T-helper 17 cell (primary cell): ENCODE measurements at regions not wholly inside any gene's neighbourhood (a gene's known extent, or its start where the extent isn't known, plus 50 kb on each side); places are given as distances from the start of the nearest gene placed in this dataset.
"Not testable (repeated sequence)": the region's sequence is repeated elsewhere in the genome, so short reads cannot be mapped to it uniquely, and the experiment has no call there.

Source experiments
- ATAC-seq: fragments of 150-1000 bp; cut with Tn5 transposase; 2 replicates; pipeline ENCODE4 v1.10.0; 2021; ENCODE audit warnings: mild to moderate bottlenecking, moderate library complexity
- DNase-seq, 3 donors: peaks; one replicate each; pipeline versions ENCODE4 v3.0.0 to v3.0.0-alpha.2; 2020 to 2021
- H3K9me3 ChIP-seq: one replicate; pipeline ENCODE4 v1.7.0; 2013; ENCODE audit warnings: low read length, mild to moderate bottlenecking; ENCODE audit not compliant: control insufficient read depth, poor library complexity, severe bottlenecking
- H3K27ac Mint-ChIP-seq: one replicate; pipeline ENCODE4 v1.8.0; 2022; ENCODE audit warnings: mild to moderate bottlenecking, moderate library complexity, mixed read lengths
- H3K27me3 Mint-ChIP-seq: one replicate; pipeline ENCODE4 v1.8.0; 2022; ENCODE audit warnings: mixed read lengths
- H3K36me3 Mint-ChIP-seq: one replicate; pipeline ENCODE4 v1.8.0; 2022; ENCODE audit warnings: low read depth, mixed read lengths
- H3K4me1 Mint-ChIP-seq: one replicate; pipeline ENCODE4 v1.8.0; 2022; ENCODE audit warnings: mild to moderate bottlenecking, mixed read lengths
- H3K4me3 Mint-ChIP-seq: one replicate; pipeline ENCODE4 v1.8.0; 2022; ENCODE audit warnings: mild to moderate bottlenecking, moderate library complexity, mixed read lengths

DNA sequence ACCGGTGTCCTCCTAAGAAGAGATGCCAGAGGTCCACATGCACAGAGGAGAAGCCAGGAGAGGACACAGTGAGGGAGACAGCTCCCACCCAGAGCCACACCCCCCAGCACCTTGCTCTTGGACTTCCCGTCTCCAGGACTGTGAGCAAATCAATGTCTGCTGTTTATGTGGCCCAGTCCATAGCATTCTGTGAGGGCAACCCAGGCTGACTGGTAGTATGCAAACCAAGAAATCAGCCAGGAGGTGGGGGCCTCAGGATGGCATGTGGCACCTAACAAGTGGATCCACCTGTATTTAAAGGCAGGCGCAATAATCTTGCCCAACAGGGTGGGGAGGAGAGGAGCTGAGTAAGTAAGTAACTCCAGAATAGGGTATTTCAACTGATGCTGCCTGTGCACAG is 136.4 kb downstream of the BRD1 start:
- Mint-ChIP-seq H3K27ac (no peak overlapping the region), H3K4me1 (peaks cover 3% of the 10 kb centered on the region), H3K36me3 (peaks cover 4% of the 10 kb centered on the region), H3K4me3 (no peak overlapping the region), H3K27me3 (peaks cover 36% of the 10 kb centered on the region)
- H3K9me3 ChIP-seq: no peaks in the 10 kb centered on the region
- DNase-seq (no peak), ATAC-seq (no peak)

DNA sequence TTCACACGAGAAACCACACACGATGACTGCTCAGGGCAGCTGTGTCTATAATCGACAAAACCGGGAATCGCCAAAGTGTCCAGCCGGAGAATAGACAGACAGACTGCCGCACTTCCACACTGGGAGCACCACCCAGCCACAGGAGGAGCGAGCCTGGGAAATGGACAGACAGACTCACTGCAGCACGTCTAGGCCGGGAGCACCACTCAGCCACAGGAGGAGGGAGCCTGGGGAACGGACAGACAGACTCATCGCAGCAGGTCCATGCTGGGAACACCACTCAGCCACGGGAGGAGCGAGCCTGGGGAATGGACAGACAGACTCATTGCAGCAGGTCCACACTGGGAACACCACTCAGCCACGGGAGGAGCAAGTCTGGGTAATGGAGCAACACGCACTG is 137.2 kb downstream of the BRD1 start:
- Mint-ChIP-seq H3K36me3 (peaks cover 4% of the 10 kb centered on the region), H3K4me3 (peak overlapping the region; percentile 45), H3K4me1 (peaks cover 3% of the 10 kb centered on the region), H3K27me3 (peaks cover 36% of the 10 kb centered on the region), H3K27ac (no peak overlapping the region)
- ATAC-seq: no peak
- H3K9me3 ChIP-seq: no peaks in the 10 kb centered on the region
- no peak for DNase-seq

DNA sequence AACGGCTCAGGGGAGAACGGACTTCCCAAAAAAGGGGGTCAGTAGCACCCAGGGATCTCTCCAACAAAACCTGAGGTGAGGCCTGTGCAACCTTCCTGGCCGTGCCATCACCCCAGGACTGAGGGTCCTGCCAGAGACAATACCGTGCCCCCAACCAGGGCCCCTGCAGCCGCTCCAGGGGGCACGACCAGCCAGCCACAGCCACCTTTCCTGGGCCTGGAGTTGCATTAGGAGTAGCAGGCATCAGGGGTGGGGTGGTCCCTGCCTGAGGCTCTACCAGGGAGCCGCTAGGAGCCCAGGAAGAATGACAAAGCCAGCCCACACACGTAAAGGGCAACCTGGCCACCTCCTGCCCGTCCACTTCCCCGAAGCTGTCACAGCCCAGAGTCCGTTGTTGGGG is 137.8 kb downstream of the BRD1 start:
- Mint-ChIP-seq H3K27me3 (peaks cover 40% of the 10 kb centered on the region), H3K36me3 (peaks cover 4% of the 10 kb centered on the region), H3K4me1 (peaks cover 3% of the 10 kb centered on the region), H3K4me3 (no peak overlapping the region), H3K27ac (no peak overlapping the region)
- H3K9me3 ChIP-seq: no peaks in the 10 kb centered on the region
- ATAC-seq (no peak), DNase-seq (no peak)

DNA sequence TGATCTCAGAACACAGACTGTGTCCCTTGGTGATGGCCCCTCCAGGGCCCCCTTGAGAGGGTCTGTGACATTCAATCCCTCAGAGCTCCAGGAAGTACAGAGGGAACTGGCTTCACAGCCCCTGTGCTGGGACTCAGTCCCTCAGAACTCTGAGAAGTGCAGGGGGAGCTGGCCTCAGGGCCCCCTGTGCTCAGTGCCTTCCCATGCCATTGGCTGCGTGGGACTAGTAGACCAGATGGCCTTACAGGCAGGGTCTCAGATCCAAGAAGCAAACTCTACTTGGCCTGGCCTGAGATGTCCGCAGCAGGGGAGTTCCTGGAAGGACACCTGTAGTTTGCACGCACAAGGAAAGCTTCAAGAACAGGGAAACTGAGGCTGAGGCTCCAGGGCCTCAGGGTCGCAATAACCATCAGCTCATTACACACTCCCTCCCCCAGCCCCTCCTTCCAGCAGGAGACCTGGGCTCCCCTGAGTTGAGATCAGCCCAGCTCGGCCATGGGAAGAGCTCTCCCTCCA is 138.4 kb downstream of the BRD1 start:
- DNase-seq (no peak), ATAC-seq (no peak)
- Mint-ChIP-seq H3K27ac (no peak overlapping the region), H3K4me1 (peaks cover 3% of the 10 kb centered on the region), H3K27me3 (peaks cover 44% of the 10 kb centered on the region), H3K4me3 (no peak overlapping the region), H3K36me3 (peaks cover 4% of the 10 kb centered on the region)
- no peaks in the 10 kb centered on the region for H3K9me3 ChIP-seq

DNA sequence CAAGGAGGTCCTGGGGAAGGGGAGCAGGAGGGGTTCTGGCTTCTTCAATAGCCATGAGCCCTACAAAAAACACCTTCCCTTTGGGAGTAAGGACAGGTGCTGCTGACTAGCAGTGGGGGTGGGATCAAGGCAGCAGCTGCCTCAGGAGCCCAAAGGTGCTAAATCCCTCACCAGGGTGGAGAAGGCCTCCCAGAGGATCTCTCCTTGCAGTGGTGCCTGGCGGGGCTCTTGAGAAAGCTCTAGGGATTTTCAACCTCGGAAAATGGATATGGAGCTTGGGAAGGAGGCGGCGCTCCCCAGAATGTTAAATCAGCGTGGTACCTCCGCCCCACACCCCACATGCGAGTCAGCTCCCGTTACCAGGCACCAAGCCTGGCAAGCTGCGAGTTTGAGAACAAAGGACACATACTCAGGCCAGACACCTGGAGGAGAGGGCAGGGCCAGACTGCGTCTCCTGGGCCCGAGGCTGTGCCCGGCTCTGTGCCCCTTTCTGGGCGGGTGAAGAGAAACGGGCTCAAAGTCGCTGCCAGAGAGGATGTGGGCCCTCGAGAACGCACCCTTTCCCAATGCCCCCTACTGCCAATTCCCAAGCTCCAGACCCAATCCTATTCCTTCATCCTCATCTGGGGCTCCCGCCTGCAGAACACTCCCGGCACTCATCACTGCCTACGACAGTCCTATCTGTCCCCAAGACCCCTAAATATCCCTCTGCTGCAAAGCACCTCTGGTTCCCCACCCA is 139.0 kb downstream of the BRD1 start:
- Mint-ChIP-seq H3K27me3 (peaks cover 44% of the 10 kb centered on the region), H3K36me3 (peaks cover 4% of the 10 kb centered on the region), H3K4me3 (no peak overlapping the region), H3K4me1 (peaks cover 3% of the 10 kb centered on the region), H3K27ac (no peak overlapping the region)
- DNase-seq (no peak), ATAC-seq (no peak)
- H3K9me3 ChIP-seq: peaks cover 3% of the 10 kb centered on the region

DNA sequence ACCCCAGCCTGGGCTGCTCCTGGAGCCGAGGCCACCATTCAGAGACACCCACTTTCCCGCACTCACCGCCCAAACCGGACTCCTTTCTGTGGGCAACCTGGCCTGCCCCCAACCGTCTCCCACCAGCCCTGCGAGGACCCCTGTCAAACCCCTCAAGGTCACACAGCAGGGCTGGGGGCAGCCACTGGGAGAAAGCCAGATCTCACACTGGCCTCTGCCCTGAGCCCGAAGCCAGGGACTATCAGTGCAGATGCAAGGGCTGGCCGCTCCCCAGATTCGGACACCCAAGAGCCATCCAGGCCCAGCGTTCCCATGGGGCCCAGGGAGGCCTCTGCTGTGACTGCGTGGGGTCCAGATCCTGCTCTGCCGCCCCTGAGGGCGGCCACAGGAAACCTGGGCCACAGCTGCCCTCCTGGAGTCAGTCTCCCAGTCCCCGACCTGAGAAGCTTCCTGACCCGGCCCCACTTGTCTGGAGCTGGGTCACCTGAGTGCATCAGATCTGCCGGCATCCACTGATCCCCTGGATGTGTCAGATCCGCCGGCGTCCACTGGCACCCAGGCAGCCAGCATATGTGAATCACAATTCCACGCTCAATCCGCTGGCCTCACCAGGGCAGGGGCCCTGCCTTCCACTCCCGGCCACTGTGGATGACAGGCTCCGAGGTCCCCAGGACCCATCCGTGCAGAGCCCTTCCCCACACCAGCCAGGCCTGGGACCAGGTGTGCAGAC is 139.7 kb downstream of the BRD1 start:
- Mint-ChIP-seq H3K4me1 (peaks cover 3% of the 10 kb centered on the region), H3K27me3 (peaks cover 45% of the 10 kb centered on the region), H3K27ac (no peak overlapping the region), H3K4me3 (no peak overlapping the region), H3K36me3 (peaks cover 4% of the 10 kb centered on the region)
- DNase-seq (no peak), ATAC-seq (no peak)
- H3K9me3 ChIP-seq: peaks cover 4% of the 10 kb centered on the region

DNA sequence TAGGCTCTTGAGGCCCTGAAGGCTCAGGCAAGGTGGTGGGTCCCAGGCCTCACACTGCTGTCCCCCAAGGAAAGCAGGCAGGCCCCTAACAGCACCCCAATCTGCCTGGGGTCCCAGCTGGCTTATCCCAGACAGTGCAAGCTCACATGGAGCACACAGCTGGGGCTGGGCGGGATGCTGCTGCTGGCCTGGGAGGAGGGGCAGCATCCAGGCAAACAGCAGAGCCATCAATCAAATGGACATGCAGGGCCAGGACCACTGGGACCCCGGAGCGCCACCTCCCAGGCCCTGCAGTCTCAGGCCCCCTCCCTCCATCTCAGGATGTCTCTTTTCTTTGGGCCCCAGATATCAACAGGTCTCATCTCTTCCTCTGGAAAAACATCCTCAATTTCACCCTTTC is 140.3 kb downstream of the BRD1 start:
- H3K9me3 ChIP-seq: peaks cover 4% of the 10 kb centered on the region
- DNase-seq (no peak), ATAC-seq (no peak)
- peaks cover 49% of the 10 kb centered on the region for H3K27me3 Mint-ChIP-seq
- H3K4me3 Mint-ChIP-seq: no peak overlapping the region
- no peak overlapping the region for H3K27ac Mint-ChIP-seq
- peaks cover 4% of the 10 kb centered on the region for H3K36me3 Mint-ChIP-seq
- H3K4me1 Mint-ChIP-seq: peaks cover 3% of the 10 kb centered on the region

DNA sequence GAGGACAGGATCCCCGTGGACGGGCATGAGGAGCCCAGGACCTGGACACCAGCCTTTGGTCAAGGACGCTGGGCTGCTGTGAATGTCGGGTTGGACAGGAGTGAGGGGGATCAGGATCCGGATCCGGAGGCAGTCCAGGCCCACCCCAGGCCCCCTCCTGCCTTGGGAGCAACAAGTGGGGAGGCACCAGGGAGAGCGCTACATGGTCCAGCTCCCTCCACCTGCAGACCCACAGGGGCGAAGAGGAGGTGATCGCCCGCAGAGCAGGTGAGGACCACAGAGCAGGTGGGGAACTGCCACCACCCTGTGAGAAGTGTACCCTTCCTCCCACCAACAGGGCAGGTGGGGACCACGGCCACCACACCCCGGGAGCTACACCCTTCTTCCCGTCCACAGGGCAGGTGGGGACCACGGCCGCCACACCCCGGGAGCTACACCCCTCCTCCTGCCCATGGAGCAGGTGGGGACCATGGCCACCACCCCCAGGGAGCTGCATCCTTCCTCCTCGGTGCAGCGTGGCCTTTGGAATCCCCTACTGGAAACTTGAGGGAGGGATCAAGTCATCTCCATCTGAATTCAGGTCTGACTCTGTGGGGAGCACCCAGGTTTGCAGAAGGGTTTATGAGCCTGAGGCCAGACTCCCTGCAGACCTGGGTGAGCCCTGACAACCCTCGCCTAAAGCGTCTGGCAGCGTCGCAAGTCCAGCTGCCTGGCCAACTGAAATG is 141.0 kb downstream of the BRD1 start:
- H3K36me3 Mint-ChIP-seq: peaks cover 4% of the 10 kb centered on the region
- peaks cover 48% of the 10 kb centered on the region for H3K27me3 Mint-ChIP-seq
- H3K4me3 Mint-ChIP-seq: no peak overlapping the region
- H3K27ac Mint-ChIP-seq: no peak overlapping the region
- peaks cover 3% of the 10 kb centered on the region for H3K4me1 Mint-ChIP-seq
- peaks cover 4% of the 10 kb centered on the region for H3K9me3 ChIP-seq
- no peak for ATAC-seq
- DNase-seq: no peak

DNA sequence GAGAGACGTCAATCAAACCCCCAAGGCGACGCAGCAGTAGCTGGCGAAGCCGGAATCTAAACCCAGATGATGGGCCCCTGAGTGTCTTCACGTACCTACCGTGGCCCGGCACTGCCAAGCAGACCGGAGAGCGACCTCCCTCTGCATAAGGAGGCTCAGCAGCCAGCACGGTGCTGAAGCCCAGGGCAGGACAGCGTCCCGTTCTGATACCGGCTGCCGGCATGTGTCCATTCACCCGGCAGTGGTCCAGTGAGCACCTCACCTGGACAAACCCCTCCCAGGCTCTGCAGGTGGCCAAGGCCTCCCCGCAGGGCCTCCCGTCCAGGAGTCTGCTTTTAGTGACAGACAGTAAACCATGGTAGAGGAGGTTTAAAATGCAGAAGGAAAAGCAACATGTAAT is 142.0 kb downstream of the BRD1 start:
- Mint-ChIP-seq H3K27ac (no peak overlapping the region), H3K4me1 (peaks cover 3% of the 10 kb centered on the region), H3K27me3 (peaks cover 46% of the 10 kb centered on the region), H3K36me3 (peaks cover 4% of the 10 kb centered on the region), H3K4me3 (no peak overlapping the region)
- H3K9me3 ChIP-seq: peaks cover 4% of the 10 kb centered on the region
- no peak for DNase-seq
- no peak for ATAC-seq

DNA sequence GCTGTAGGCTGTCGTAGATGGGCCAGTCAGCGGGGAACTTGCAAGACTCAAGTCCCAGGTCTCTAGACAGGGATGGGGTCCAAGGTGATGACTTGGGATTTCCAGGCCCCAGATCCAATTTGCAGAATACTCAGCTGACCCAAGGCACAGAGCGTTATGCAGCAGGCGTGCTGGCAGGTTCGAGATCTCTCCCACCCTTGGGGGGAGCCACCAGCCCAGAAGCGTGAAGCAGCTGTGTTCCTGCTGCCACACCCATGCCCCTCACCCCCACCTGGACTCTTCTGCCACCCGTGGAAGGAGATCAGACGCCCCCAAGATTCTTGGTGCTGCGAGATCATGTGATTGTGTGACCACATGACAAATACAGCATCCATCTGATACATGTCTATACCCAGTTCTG is 142.6 kb downstream of the BRD1 start:
- Mint-ChIP-seq H3K4me3 (no peak overlapping the region), H3K36me3 (no peaks in the 10 kb centered on the region), H3K27ac (no peak overlapping the region), H3K27me3 (peaks cover 40% of the 10 kb centered on the region), H3K4me1 (peaks cover 3% of the 10 kb centered on the region)
- ATAC-seq (no peak), DNase-seq (no peak)
- H3K9me3 ChIP-seq: peaks cover 4% of the 10 kb centered on the region

DNA sequence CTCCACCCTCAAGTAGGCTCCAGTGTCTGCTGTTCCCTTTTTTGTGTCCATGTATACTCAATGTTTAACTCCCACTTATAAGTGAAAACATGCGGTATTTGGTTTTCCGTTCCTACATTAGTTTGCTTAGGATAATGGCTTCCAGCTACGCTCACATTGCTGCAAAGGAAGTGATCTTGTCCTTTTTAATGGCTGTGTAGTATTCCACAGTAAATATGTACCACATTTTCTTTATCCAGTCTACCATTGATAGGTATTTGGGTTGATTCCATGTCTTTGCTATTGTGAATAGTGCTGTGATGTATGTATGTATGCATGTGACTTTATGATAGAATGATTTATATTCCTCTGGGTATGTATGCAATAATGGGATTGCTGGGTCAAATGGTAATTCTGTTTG is 144.6 kb downstream of the BRD1 start:
- H3K4me1 Mint-ChIP-seq: peaks cover 3% of the 10 kb centered on the region
- H3K4me3 Mint-ChIP-seq: no peak overlapping the region
- DNase-seq (no peak), ATAC-seq (no peak)
- no peak overlapping the region for H3K27ac Mint-ChIP-seq
- H3K36me3 Mint-ChIP-seq: no peaks in the 10 kb centered on the region
- H3K27me3 Mint-ChIP-seq: peaks cover 30% of the 10 kb centered on the region
- peaks cover 4% of the 10 kb centered on the region for H3K9me3 ChIP-seq

DNA sequence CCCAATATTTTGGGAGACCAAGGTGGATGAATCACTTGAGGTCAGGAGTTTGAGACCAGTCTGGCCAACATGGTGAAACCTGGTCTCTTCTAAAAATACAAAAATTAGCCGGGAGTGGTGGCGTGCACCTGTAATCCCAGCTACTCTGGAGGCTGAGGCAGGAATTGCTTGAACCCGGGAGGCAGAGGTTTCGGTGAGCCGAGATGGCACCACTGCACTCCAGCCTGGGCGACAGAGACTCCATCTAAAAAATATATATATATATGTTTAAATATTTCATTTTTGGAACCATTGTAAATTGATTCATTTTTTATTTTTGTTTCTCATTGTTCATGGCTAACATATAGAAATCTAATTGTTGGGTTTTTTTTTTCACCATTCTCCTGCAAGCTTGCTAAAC is 146.9 kb downstream of the BRD1 start:
- peaks cover 34% of the 10 kb centered on the region for H3K27me3 Mint-ChIP-seq
- H3K27ac Mint-ChIP-seq, H3K4me1 Mint-ChIP-seq, DNase-seq, H3K9me3 ChIP-seq, ATAC-seq, H3K36me3 Mint-ChIP-seq, H3K4me3 Mint-ChIP-seq: not testable (repeated sequence)

DNA sequence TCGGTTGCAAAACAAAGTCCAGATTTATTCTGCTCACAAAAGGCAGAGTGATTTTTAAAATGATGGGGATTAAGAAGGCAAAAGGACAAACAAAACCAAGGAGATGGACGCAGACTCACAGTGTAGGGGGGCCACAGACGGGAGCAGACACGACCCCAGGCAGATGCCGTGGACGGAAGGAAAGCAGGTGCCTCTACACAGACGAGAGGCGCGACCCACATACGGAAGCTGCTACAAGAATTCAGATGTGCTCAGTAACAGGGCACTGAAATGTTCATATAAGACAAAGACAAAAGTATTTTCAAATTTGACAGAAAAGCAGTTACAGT is 148.9 kb downstream of the BRD1 start:
- Mint-ChIP-seq H3K27ac (no peak overlapping the region), H3K27me3 (peaks cover 32% of the 10 kb centered on the region), H3K36me3 (no peaks in the 10 kb centered on the region), H3K4me3 (peak overlapping the region; percentile 4), H3K4me1 (peaks cover 5% of the 10 kb centered on the region)
- peaks cover 1% of the 10 kb centered on the region for H3K9me3 ChIP-seq
- ATAC-seq (no peak), DNase-seq (no peak)
